B cell (primary cell): ENCODE measurements at regions not wholly inside any gene's neighbourhood (a gene's known extent, or its start where the extent isn't known, plus 50 kb on each side); places are given as distances from the start of the nearest gene placed in this dataset.

Source experiments
- ATAC-seq: fragments of 200-7000 bp; cut with Tn5 transposase; one replicate; pipeline ENCODE4 v1.10.0; 2021; ENCODE audit warnings: low read depth, mild to moderate bottlenecking, moderate number of reproducible peaks, moderate library complexity
- CTCF ChIA-PET: fragments of 350-600 bp; sonication (Branson Sonifier 250); formaldehyde crosslinking; loops from one replicate; lab custom pipeline; 2021; ENCODE audit warnings: antibody characterized with exemption, inconsistent platforms; lab: Charles Lee
- POLR2A ChIA-PET: fragments of 350-600 bp; sonication (Branson Sonifier 250); formaldehyde crosslinking; loops from one replicate; lab custom pipeline; 2021; ENCODE audit warnings: antibody characterized with exemption; lab: Charles Lee
- DNase-seq: peaks from one replicate; pipeline ENCODE4 v3.0.0; 2013
- H2AFZ ChIP-seq: 2 replicates; pipeline ENCODE4 v1.6.1; 2012; ENCODE audit warnings: mild to moderate bottlenecking, low read depth, low read length; ENCODE audit not compliant: insufficient read depth, poor library complexity, severe bottlenecking
- H3K27ac ChIP-seq, 2 donors: 1 replicate in 1 of 2; 2 replicates in 1 of 2; pipeline ENCODE4 v1.5.1; 2012 to 2013; ENCODE audit warnings: low read length in 2 of 2, mild to moderate bottlenecking in 2 of 2, moderate library complexity in 1 of 2
- H3K27me3 ChIP-seq, 4 experiments: fragments of 200-600 bp in 1 of 4; sonication (generic) in 1 of 4; replicated peaks in 1 of 4; 1 replicate in 2 of 4; 2 replicates in 2 of 4; pipeline versions ENCODE4 v1.6.1 to v1.7.0; 2013 to 2016; ENCODE audit warnings: low read length in 3 of 4, mild to moderate bottlenecking in 2 of 4, mixed read lengths in 1 of 4, moderate library complexity in 1 of 4; ENCODE audit not compliant: insufficient read depth in 4 of 4, control insufficient read depth in 3 of 4; ENCODE audit errors: control extremely low read depth in 1 of 4
- H3K36me3 ChIP-seq, 2 experiments: replicated peaks in 1 of 2; 1 replicate in 1 of 2; 2 replicates in 1 of 2; pipeline versions ENCODE4 v1.6.1 to v1.7.1; 2013; ENCODE audit warnings: low read length in 1 of 2; ENCODE audit not compliant: insufficient read depth in 2 of 2, control insufficient read depth in 1 of 2; ENCODE audit errors: control extremely low read depth in 1 of 2, extremely low read depth in 1 of 2
- H3K4me1 ChIP-seq, 2 donors: fragments of 200-600 bp in 1 of 2; sonication (generic) in 1 of 2; 1 replicate in 1 of 2; 2 replicates in 1 of 2; pipeline versions ENCODE4 v1.5.1 to v1.6.1; 2013 to 2017; ENCODE audit warnings: low read length in 2 of 2; ENCODE audit not compliant: control insufficient read depth in 2 of 2, insufficient read depth in 2 of 2
- H3K4me2 ChIP-seq: replicated peaks from 2 replicates; pipeline ENCODE3; 2012; ENCODE audit warnings: mild to moderate bottlenecking, low read depth, low read length; ENCODE audit not compliant: poor library complexity, severe bottlenecking
- H3K4me3 ChIP-seq, 5 experiments: fragments of 200-600 bp in 1 of 5; sonication (generic) in 1 of 5; 1 replicate in 3 of 5; 2 replicates in 2 of 5; pipeline versions ENCODE4 v1.5.1 to v1.7.0; 2011 to 2016; ENCODE audit warnings: low read length in 4 of 5, mild to moderate bottlenecking in 4 of 5, low read depth in 2 of 5, control low read depth in 1 of 5, moderate library complexity in 1 of 5; ENCODE audit not compliant: insufficient read depth in 1 of 5; ENCODE audit errors: control extremely low read depth in 1 of 5, extremely low read depth in 1 of 5
- H3K79me2 ChIP-seq: fragments of 200-600 bp; sonication (generic); one replicate; pipeline ENCODE4 v1.6.0; 2016; ENCODE audit warnings: low read length; ENCODE audit not compliant: control insufficient read depth, insufficient read depth
- H3K9ac ChIP-seq: fragments of 200-600 bp; sonication (generic); 2 replicates; pipeline ENCODE4 v1.6.1; 2017; ENCODE audit warnings: mild to moderate bottlenecking, low read length, moderate library complexity
- H3K9me3 ChIP-seq, 3 donors: one replicate each; pipeline versions ENCODE4 v1.6.1 to v1.7.1; 2013; ENCODE audit warnings: low read length in 2 of 3; ENCODE audit not compliant: control insufficient read depth in 2 of 3, insufficient read depth in 1 of 3; ENCODE audit errors: control extremely low read depth in 1 of 3
- H4K20me1 ChIP-seq: 2 replicates; pipeline ENCODE4 v1.6.0; 2012; ENCODE audit warnings: mild to moderate bottlenecking, low read length; ENCODE audit not compliant: insufficient read depth, control insufficient read depth, poor library complexity, severe bottlenecking
- H3K27ac Mint-ChIP-seq: one replicate; pipeline ENCODE4 v1.8.0; 2021; ENCODE audit warnings: mixed read lengths
- H3K27me3 Mint-ChIP-seq: one replicate; pipeline ENCODE4 v1.8.0; 2021; ENCODE audit warnings: mixed read lengths
- H3K4me1 Mint-ChIP-seq: one replicate; pipeline ENCODE4 v1.8.0; 2021; ENCODE audit warnings: mixed read lengths
- H3K4me3 Mint-ChIP-seq: one replicate; pipeline ENCODE4 v1.8.0; 2021; ENCODE audit warnings: mixed read lengths
- H3K9me3 Mint-ChIP-seq: one replicate; pipeline ENCODE4 v1.8.0; 2022; ENCODE audit warnings: mixed read lengths; ENCODE audit not compliant: insufficient read depth
- EZH2 ChIP-seq: IDR thresholded peaks from 2 replicates; pipeline ENCODE4 v1.6.1; 2012; ENCODE audit warnings: borderline replicate concordance, low read depth, mild to moderate bottlenecking, moderate library complexity, low read length; ENCODE audit not compliant: insufficient read depth, poor library complexity, severe bottlenecking
- WGBS: methylation state at CpG from one replicate; pipeline ENCODE4 v1.1.5; 2013; ENCODE audit warnings: missing lambda C conversion rate; ENCODE audit not compliant: insufficient coverage; 5-methylcytosine and 5-hydroxymethylcytosine counted together
- intact Hi-C: fragments of 100-400 bp; cut with micrococcal nuclease; formaldehyde crosslinking; loops from one replicate; pipeline ENCODE4 v1.10.0; 2022
- TF ChIP-seq, protein P1 (sequence below): fragments of 200-600 bp; IDR thresholded peaks from one replicate; pipeline ENCODE4 v1.8.0; 2022; ENCODE audit warnings: antibody characterized with exemption, mild to moderate bottlenecking

DNA sequence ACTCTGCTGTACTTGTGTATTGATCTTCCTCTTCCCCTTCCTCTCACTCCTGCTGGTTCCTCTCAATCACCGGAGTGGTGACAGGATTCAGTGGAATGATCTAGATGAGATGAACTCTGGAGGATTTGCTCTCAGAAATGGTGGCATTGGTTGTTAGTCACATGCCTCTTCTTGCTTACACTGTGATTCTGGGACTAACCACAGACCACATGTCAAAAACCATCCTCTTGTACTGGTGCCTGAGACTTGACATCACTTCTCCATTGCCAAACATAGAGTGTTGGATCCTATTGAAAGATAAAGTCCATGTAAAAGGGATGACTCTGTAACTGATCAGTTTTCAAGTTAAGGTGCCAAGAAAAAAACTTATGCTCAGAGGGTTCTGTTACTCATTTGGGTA, 506.5 kb downstream of the DMAC1 start:
- POLR2A ChIA-PET = no interaction called here
- Histone ChIP-seq H3K4me1 (peaks cover 10 to 16% of the 10 kb centered on the region in 2 donors), H4K20me1 (no peaks in the 10 kb centered on the region), H3K27me3 (no peaks in the 10 kb centered on the region), H3K9ac (no peak overlapping the region), H3K79me2 (no peaks in the 10 kb centered on the region), H3K9me3 (no peaks in the 10 kb centered on the region), H3K36me3 (no peaks in the 10 kb centered on the region), H3K4me2 (no peak overlapping the region), H3K4me3 (no peak overlapping the region), H3K27ac (no peak overlapping the region), H2AFZ (no peak overlapping the region)
- TF ChIP-seq, protein P1, sequence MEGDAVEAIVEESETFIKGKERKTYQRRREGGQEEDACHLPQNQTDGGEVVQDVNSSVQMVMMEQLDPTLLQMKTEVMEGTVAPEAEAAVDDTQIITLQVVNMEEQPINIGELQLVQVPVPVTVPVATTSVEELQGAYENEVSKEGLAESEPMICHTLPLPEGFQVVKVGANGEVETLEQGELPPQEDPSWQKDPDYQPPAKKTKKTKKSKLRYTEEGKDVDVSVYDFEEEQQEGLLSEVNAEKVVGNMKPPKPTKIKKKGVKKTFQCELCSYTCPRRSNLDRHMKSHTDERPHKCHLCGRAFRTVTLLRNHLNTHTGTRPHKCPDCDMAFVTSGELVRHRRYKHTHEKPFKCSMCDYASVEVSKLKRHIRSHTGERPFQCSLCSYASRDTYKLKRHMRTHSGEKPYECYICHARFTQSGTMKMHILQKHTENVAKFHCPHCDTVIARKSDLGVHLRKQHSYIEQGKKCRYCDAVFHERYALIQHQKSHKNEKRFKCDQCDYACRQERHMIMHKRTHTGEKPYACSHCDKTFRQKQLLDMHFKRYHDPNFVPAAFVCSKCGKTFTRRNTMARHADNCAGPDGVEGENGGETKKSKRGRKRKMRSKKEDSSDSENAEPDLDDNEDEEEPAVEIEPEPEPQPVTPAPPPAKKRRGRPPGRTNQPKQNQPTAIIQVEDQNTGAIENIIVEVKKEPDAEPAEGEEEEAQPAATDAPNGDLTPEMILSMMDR = no peak
- no peak for TF ChIP-seq EZH2
- ATAC-seq (no peak), DNase-seq (no peak)
- H3K4me1 Mint-ChIP-seq = peaks cover 11% of the 10 kb centered on the region
- WGBS = no CpG with 5 or more reads among the region's 1 CpG
- peaks cover 14% of the 10 kb centered on the region for H3K27me3 Mint-ChIP-seq
- H3K4me3 Mint-ChIP-seq = no peak overlapping the region
- CTCF ChIA-PET = no interaction called here
- H3K27ac Mint-ChIP-seq = no peak overlapping the region
- H3K9me3 Mint-ChIP-seq = peaks cover 3% of the 10 kb centered on the region
- intact Hi-C loops = no loop called here

DNA sequence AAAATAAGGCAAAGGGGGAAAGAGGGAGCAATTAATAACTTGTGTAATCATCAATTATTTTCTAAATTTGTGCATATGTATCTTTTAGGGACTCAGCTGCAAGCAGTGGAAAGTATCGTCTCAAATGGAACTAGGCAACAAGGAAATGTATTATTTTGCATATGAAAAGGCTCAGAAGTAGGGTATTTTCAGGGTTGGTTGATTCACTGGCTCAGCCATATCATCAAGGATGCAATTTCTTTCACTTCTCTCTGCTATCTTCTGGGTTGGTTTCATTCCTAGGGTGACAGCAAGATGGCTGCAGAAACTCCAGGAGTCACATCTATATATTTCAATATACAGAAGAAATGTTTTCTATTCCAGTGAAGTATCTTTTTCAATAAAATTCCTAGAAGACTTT, 509.8 kb downstream of the DMAC1 start:
- Histone ChIP-seq H3K27ac (no peak overlapping the region), H3K27me3 (peaks cover 0 to 4% (median 0%) of the 10 kb centered on the region in 4 experiments), H3K9ac (no peak overlapping the region), H3K4me3 (no peak overlapping the region), H3K79me2 (no peaks in the 10 kb centered on the region), H3K4me2 (no peak overlapping the region), H3K9me3 (no peaks in the 10 kb centered on the region), H2AFZ (no peak overlapping the region), H4K20me1 (no peaks in the 10 kb centered on the region), H3K36me3 (no peaks in the 10 kb centered on the region), H3K4me1 (peaks cover 7 to 10% of the 10 kb centered on the region in 2 donors)
- intact Hi-C loops = no loop called here
- no CpG with 5 or more reads among the region's 1 CpG for WGBS
- Mint-ChIP-seq H3K27me3 (peaks cover 4% of the 10 kb centered on the region), H3K4me3 (no peak overlapping the region), H3K9me3 (no peaks in the 10 kb centered on the region), H3K4me1 (peaks cover 9% of the 10 kb centered on the region), H3K27ac (no peak overlapping the region)
- DNase-seq (no peak), ATAC-seq (no peak)
- TF ChIP-seq, protein P1 = no peak
- no peak for TF ChIP-seq EZH2
- POLR2A ChIA-PET = no interaction called here
- CTCF ChIA-PET = no interaction called here
